ENCODE measurements at regions not wholly inside any gene's neighbourhood (a gene's known extent, or its start where the extent isn't known, plus 50 kb on each side); places are given as distances from the start of the nearest gene placed in this dataset.

- ATAC-seq (no peak), DNase-seq (ENCODE audit: low spot score) (no peak)
- TF ChIP-seq FOXP4 (CRISPR knock-in tag; IDR thresholded peaks at IDR 0.05), result no peak
- TF ChIP-seq, protein P1, sequence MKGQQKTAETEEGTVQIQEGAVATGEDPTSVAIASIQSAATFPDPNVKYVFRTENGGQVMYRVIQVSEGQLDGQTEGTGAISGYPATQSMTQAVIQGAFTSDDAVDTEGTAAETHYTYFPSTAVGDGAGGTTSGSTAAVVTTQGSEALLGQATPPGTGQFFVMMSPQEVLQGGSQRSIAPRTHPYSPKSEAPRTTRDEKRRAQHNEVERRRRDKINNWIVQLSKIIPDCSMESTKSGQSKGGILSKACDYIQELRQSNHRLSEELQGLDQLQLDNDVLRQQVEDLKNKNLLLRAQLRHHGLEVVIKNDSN (CRISPR knock-in tag; IDR thresholded peaks at IDR 0.05), result no peak
- no peak for TF ChIP-seq KAT7 (CRISPR knock-in tag; IDR thresholded peaks at IDR 0.05; ENCODE audit: borderline replicate concordance)
- TF ChIP-seq TP53 (CRISPR knock-in tag; IDR thresholded peaks at IDR 0.05), result no peak
- no peak for TF ChIP-seq JUN (CRISPR knock-in tag; IDR thresholded peaks at IDR 0.05)
- TF ChIP-seq ZNF671 (CRISPR knock-in tag; IDR thresholded peaks at IDR 0.05), result no peak
- no peak for TF ChIP-seq ZNF263 (CRISPR knock-in tag; IDR thresholded peaks at IDR 0.05; ENCODE audit: low read depth)
- no peak for TF ChIP-seq FOXP1 (CRISPR knock-in tag; IDR thresholded peaks at IDR 0.05; ENCODE audit: borderline replicate concordance)
- TF ChIP-seq ZNF396 (CRISPR knock-in tag; IDR thresholded peaks at IDR 0.05; ENCODE audit: borderline replicate concordance), result no peak
- TF ChIP-seq, protein P2, sequence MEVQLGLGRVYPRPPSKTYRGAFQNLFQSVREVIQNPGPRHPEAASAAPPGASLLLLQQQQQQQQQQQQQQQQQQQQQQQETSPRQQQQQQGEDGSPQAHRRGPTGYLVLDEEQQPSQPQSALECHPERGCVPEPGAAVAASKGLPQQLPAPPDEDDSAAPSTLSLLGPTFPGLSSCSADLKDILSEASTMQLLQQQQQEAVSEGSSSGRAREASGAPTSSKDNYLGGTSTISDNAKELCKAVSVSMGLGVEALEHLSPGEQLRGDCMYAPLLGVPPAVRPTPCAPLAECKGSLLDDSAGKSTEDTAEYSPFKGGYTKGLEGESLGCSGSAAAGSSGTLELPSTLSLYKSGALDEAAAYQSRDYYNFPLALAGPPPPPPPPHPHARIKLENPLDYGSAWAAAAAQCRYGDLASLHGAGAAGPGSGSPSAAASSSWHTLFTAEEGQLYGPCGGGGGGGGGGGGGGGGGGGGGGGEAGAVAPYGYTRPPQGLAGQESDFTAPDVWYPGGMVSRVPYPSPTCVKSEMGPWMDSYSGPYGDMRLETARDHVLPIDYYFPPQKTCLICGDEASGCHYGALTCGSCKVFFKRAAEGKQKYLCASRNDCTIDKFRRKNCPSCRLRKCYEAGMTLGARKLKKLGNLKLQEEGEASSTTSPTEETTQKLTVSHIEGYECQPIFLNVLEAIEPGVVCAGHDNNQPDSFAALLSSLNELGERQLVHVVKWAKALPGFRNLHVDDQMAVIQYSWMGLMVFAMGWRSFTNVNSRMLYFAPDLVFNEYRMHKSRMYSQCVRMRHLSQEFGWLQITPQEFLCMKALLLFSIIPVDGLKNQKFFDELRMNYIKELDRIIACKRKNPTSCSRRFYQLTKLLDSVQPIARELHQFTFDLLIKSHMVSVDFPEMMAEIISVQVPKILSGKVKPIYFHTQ (CRISPR knock-in tag; IDR thresholded peaks at IDR 0.05), result no peak
- ChIA-PET POLR2A (no interaction called here), CTCF (no interaction called here)
- no peaks in the 10 kb centered on the region for H3K27me3 Mint-ChIP-seq (ENCODE audit: low read depth)
- H3K4me1 Mint-ChIP-seq, result no peaks in the 10 kb centered on the region
- H3K9me3 Mint-ChIP-seq, result peaks cover 12% of the 10 kb centered on the region
- H3K27ac Mint-ChIP-seq, result no peak overlapping the region
- H3K36me3 Mint-ChIP-seq, result peaks cover 7% of the 10 kb centered on the region; the same call in 1 of the 2 replicates
- H3K4me3 Mint-ChIP-seq, result no peak overlapping the region
Observed at GRCh38 chr2:215683295-215683694, 247.4 kb upstream of the FN1 start.

GRCh38 chr2:215681799-215682596 lies 246.1 kb upstream of the FN1 start:
- H3K27ac Mint-ChIP-seq, result no peak overlapping the region
- H3K9me3 Mint-ChIP-seq, result peaks cover 12% of the 10 kb centered on the region
- no peaks in the 10 kb centered on the region for H3K27me3 Mint-ChIP-seq (ENCODE audit: low read depth)
- CTCF ChIA-PET, result no interaction called here
- no peak for TF ChIP-seq NFATC4 (CRISPR knock-in tag; IDR thresholded peaks at IDR 0.05)
- TF ChIP-seq, protein P3, sequence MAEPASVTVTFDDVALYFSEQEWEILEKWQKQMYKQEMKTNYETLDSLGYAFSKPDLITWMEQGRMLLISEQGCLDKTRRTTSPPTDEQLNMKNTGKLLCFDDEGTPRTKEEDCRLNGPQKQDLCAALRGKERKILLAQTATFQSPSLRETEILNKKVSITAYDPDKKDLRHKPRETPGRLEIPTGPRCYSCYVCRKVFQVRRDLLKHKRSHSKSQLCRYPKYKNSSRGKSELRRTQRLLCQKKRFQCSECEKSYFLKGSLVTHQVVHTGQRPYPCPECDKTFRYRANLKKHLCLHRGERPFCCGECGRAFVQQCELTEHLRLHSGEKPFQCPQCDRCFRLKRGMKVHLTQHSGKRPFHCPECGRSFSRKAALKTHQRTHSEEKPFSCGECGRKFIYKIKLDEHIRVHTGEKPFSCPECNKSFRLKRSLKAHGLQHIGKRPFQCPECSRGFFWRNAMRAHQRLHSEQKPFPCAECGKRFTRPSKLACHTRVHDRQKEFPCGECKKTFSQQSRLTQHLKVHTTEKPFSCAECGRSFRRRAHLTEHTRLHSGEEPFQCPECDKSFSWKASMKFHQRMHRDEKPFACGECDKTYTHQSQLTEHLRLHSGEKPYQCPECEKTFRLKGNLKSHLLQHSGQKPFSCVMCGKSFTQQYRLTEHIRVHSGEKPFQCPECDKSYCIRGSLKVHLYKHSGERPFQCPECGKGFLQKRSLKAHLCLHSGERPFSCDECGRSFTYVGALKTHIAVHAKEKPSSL (CRISPR knock-in tag; conservative IDR thresholded peaks at IDR 0.05), result no peak
- no peak for TF ChIP-seq E2F4 (CRISPR knock-in tag; IDR thresholded peaks at IDR 0.05; ENCODE audit: borderline replicate concordance, low read depth)
- TF ChIP-seq GTF2I (CRISPR knock-in tag; conservative IDR thresholded peaks at IDR 0.05), result no peak
- TF ChIP-seq SOX15 (CRISPR knock-in tag; IDR thresholded peaks at IDR 0.05), result no peak
- TF ChIP-seq MXD4 (CRISPR knock-in tag; IDR thresholded peaks at IDR 0.05; ENCODE audit: borderline replicate concordance), result no peak
- TF ChIP-seq ATF3 (CRISPR knock-in tag; conservative IDR thresholded peaks at IDR 0.05), result no peak
- TF ChIP-seq, protein P1 (CRISPR knock-in tag; IDR thresholded peaks at IDR 0.05), result no peak
- H3K4me3 Mint-ChIP-seq, result no peak overlapping the region
- peaks cover 7% of the 10 kb centered on the region; the same call in 1 of the 2 replicates for H3K36me3 Mint-ChIP-seq
- POLR2A ChIA-PET, result no interaction called here
- H3K4me1 Mint-ChIP-seq, result no peaks in the 10 kb centered on the region
- DNase-seq (ENCODE audit: low spot score) (no peak), ATAC-seq (no peak)
